ENCODE measurements at regions not wholly inside any gene's neighbourhood (a gene's known extent, or its start where the extent isn't known, plus 50 kb on each side); places are given as distances from the start of the nearest gene placed in this dataset.

DNA sequence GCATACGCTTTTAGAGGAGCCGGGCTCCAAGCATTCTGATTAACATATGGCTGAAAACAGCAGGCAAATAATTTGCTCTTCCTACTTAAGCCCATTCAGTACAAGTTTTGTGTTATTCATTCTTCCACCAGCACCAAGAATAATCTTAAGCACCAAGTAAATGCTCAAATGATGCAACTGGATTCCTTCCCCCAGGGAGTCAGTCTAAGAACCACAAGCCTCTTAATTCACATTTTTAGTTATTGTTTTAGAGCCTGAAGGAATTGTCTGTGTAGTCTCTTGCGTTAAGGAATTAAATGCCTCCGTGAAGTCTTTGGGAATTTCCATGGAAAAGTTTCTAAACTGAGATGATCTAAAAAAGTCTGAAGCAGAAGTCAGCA is 61.5 kb upstream of the MAGEB2 start:
- DNase-seq (ENCODE audit: low read depth in 2 of 2), result peak in 1 of 2 donors; percentile 18
- H3K79me2 ChIP-seq (ENCODE audit: control insufficient read depth, insufficient read depth, low read length), result no peaks in the 10 kb centered on the region
- H2AFZ ChIP-seq (ENCODE audit: low read length), result no peak overlapping the region
- H3K36me3 ChIP-seq (ENCODE audit: control insufficient read depth, insufficient read depth, low read length), result no peaks in the 10 kb centered on the region
- H3K27me3 ChIP-seq (ENCODE audit: control insufficient read depth, insufficient read depth, low read length), result no peaks in the 10 kb centered on the region
- no peak overlapping the region for H3K27ac ChIP-seq (ENCODE audit: insufficient read depth, low read length)
- no peaks in the 10 kb centered on the region for H3K4me1 ChIP-seq (ENCODE audit: control insufficient read depth, extremely low read depth, insufficient read depth, low read length)
- TF ChIP-seq, protein P1, sequence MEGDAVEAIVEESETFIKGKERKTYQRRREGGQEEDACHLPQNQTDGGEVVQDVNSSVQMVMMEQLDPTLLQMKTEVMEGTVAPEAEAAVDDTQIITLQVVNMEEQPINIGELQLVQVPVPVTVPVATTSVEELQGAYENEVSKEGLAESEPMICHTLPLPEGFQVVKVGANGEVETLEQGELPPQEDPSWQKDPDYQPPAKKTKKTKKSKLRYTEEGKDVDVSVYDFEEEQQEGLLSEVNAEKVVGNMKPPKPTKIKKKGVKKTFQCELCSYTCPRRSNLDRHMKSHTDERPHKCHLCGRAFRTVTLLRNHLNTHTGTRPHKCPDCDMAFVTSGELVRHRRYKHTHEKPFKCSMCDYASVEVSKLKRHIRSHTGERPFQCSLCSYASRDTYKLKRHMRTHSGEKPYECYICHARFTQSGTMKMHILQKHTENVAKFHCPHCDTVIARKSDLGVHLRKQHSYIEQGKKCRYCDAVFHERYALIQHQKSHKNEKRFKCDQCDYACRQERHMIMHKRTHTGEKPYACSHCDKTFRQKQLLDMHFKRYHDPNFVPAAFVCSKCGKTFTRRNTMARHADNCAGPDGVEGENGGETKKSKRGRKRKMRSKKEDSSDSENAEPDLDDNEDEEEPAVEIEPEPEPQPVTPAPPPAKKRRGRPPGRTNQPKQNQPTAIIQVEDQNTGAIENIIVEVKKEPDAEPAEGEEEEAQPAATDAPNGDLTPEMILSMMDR (conservative IDR thresholded peaks at IDR 0.05 in 1 of 2, IDR thresholded peaks at IDR 0.05 in 1 of 2; ENCODE audit: low read depth in 1 of 2, low read length in 2 of 2), result no peak
- no peak for TF ChIP-seq EZH2 (IDR thresholded peaks at IDR 0.05; ENCODE audit: low read length, missing control alignments)
- H3K4me2 ChIP-seq (ENCODE audit: extremely low read depth, insufficient read depth, low read length), result no peak overlapping the region
- H3K9me3 ChIP-seq (ENCODE audit: control insufficient read depth, insufficient read depth, low read depth, low read length), result no peaks in the 10 kb centered on the region
- H3K9ac ChIP-seq (ENCODE audit: insufficient read depth, low read length), result no peak overlapping the region
- H3K4me3 ChIP-seq (replicated peaks in 1 of 4; ENCODE audit: control extremely low read depth in 1 of 4, insufficient read depth in 1 of 4, low read depth in 3 of 4, low read length in 4 of 4), result no peak overlapping the region
- no peaks in the 10 kb centered on the region for H4K20me1 ChIP-seq (ENCODE audit: control insufficient read depth, extremely low read depth, insufficient read depth, low read length)

DNA sequence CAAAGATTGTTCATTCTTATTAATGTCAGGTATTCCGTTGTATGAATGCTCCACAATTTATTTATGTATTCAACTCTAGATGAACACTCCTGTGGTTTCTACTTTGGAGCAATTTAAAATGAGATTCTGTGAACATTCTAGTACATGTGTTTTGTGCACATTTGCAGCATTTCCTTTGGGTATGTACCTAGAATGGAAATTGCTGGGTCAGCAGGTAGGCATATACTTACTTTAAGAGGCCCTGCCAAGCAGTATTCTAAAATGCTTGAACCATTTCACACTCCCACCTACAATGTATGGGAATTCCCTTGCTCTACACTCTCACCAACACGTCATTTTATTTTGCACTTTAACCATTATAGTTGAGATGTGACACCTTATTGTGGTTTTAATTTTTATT is 59.4 kb upstream of the MAGEB2 start:
- no peak for TF ChIP-seq EZH2 (IDR thresholded peaks at IDR 0.05; ENCODE audit: low read length, missing control alignments)
- TF ChIP-seq, protein P1 (conservative IDR thresholded peaks at IDR 0.05 in 1 of 2, IDR thresholded peaks at IDR 0.05 in 1 of 2; ENCODE audit: low read depth in 1 of 2, low read length in 2 of 2), result no peak
- H3K36me3 ChIP-seq (ENCODE audit: control insufficient read depth, insufficient read depth, low read length), result no peaks in the 10 kb centered on the region
- DNase-seq (ENCODE audit: low read depth in 2 of 2), result no peak
- no peak overlapping the region for H3K4me2 ChIP-seq (ENCODE audit: extremely low read depth, insufficient read depth, low read length)
- H4K20me1 ChIP-seq (ENCODE audit: control insufficient read depth, extremely low read depth, insufficient read depth, low read length), result no peaks in the 10 kb centered on the region
- H2AFZ ChIP-seq (ENCODE audit: low read length), result no peak overlapping the region
- H3K9me3 ChIP-seq (ENCODE audit: control insufficient read depth, insufficient read depth, low read depth, low read length), result no peaks in the 10 kb centered on the region
- no peaks in the 10 kb centered on the region for H3K4me1 ChIP-seq (ENCODE audit: control insufficient read depth, extremely low read depth, insufficient read depth, low read length)
- H3K4me3 ChIP-seq (replicated peaks in 1 of 4; ENCODE audit: control extremely low read depth in 1 of 4, insufficient read depth in 1 of 4, low read depth in 3 of 4, low read length in 4 of 4), result no peak overlapping the region
- no peak overlapping the region for H3K9ac ChIP-seq (ENCODE audit: insufficient read depth, low read length)
- H3K27me3 ChIP-seq (ENCODE audit: control insufficient read depth, insufficient read depth, low read length), result no peaks in the 10 kb centered on the region
- no peak overlapping the region for H3K27ac ChIP-seq (ENCODE audit: insufficient read depth, low read length)
- no peaks in the 10 kb centered on the region for H3K79me2 ChIP-seq (ENCODE audit: control insufficient read depth, insufficient read depth, low read length)

DNA sequence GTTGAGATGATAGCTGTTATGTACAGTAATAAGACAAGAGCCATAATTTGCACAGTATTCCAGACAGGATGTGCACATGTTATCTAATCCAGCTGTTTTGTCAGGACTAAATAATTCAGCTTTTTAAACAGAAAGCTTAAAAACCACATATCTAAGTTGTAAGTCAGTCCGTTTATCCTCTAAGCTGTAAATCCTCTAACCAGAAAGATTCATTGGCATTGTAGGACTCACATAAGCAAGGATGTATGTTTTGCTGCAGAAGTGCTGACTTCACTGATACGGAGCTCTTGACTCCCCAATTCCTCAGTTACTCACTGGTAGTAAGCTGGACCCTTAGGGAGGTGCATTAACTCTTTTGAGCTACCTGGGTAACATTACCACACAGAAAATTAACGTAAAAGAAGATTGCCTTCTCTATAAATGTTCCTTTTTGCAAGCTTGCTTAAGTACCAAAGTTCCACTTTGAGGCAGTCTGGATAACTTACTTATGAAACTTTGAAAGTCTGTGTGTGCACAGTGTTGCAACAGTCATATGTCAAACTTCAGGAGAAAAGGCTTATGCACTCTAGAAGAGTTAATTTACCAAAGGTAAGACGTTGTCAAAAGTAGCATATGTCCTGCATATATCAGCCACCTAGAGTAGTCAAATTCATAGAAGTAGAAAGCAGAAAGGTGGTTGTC is 58.3 kb upstream of the MAGEB2 start:
- no peaks in the 10 kb centered on the region for H3K27me3 ChIP-seq (ENCODE audit: control insufficient read depth, insufficient read depth, low read length)
- no peaks in the 10 kb centered on the region for H4K20me1 ChIP-seq (ENCODE audit: control insufficient read depth, extremely low read depth, insufficient read depth, low read length)
- H3K79me2 ChIP-seq (ENCODE audit: control insufficient read depth, insufficient read depth, low read length), result no peaks in the 10 kb centered on the region
- DNase-seq (ENCODE audit: low read depth in 2 of 2), result no peak
- no peaks in the 10 kb centered on the region for H3K9me3 ChIP-seq (ENCODE audit: control insufficient read depth, insufficient read depth, low read depth, low read length)
- H3K4me1 ChIP-seq (ENCODE audit: control insufficient read depth, extremely low read depth, insufficient read depth, low read length), result no peaks in the 10 kb centered on the region
- H3K27ac ChIP-seq (ENCODE audit: insufficient read depth, low read length), result no peak overlapping the region
- no peak overlapping the region for H2AFZ ChIP-seq (ENCODE audit: low read length)
- no peak overlapping the region for H3K4me3 ChIP-seq (replicated peaks in 1 of 4; ENCODE audit: control extremely low read depth in 1 of 4, insufficient read depth in 1 of 4, low read depth in 3 of 4, low read length in 4 of 4)
- TF ChIP-seq, protein P1 (conservative IDR thresholded peaks at IDR 0.05 in 1 of 2, IDR thresholded peaks at IDR 0.05 in 1 of 2; ENCODE audit: low read depth in 1 of 2, low read length in 2 of 2), result no peak
- no peak for TF ChIP-seq EZH2 (IDR thresholded peaks at IDR 0.05; ENCODE audit: low read length, missing control alignments)
- H3K4me2 ChIP-seq (ENCODE audit: extremely low read depth, insufficient read depth, low read length), result no peak overlapping the region
- no peaks in the 10 kb centered on the region for H3K36me3 ChIP-seq (ENCODE audit: control insufficient read depth, insufficient read depth, low read length)
- H3K9ac ChIP-seq (ENCODE audit: insufficient read depth, low read length), result no peak overlapping the region

Measured in fibroblast of lung (primary cell).